Activated CD4-positive, CD25-positive, alpha-beta regulatory T cell treated with anti-CD3 and anti-CD28 coated beads, Interleukin-2, amount 50 U/mL, for 16 hours (primary cell): ENCODE measurements at regions not wholly inside any gene's neighbourhood (a gene's known extent, or its start where the extent isn't known, plus 50 kb on each side); places are given as distances from the start of the nearest gene placed in this dataset.
A peak's percentile ranks its signal among the peaks of the same experiment; 100 is the strongest.

ENCODE experiments used
- DNase-seq: peaks from one replicate; pipeline ENCODE4 v3.0.0-alpha.2; 2020; ENCODE audit warnings: low read depth, low spot score

DNA sequence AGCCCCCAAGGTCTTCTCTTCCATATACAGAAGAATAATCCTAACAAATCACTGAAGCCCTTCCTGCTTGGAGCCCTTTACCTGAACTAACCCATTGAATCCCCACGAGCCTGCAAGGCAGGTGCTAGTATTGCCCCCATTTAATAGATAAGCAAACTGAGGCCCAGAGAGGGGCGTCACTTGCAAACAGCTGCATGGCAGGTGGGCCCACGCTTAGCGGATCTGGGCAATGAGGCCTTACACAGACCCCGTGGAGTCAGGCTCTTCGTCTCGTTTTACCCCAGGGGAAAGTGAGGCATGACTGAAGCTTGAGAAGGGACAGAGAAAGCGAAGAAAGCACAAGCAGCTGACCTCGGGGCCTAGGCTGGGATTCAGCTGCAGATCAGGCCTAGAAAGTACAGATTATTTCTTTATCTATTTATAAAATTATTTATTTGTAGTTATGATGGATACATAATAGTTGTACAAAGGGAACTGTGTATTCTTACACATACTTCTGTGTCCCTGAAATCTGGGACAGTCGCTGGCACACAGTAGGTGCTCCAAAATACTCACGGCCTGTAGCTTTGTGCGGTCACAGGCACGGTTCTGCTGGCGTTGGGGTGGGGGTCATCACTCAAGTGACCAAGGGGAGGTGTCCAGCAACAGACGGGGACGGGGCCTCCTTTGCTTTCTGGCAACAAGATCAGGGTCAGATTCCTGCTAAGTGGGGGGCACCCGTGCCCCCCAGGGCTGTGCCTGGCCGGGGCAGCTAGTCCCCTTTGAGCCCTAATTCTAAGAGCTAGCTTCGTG lies 223.2 kb upstream of the GSE1 start:
- no peak for DNase-seq

DNA sequence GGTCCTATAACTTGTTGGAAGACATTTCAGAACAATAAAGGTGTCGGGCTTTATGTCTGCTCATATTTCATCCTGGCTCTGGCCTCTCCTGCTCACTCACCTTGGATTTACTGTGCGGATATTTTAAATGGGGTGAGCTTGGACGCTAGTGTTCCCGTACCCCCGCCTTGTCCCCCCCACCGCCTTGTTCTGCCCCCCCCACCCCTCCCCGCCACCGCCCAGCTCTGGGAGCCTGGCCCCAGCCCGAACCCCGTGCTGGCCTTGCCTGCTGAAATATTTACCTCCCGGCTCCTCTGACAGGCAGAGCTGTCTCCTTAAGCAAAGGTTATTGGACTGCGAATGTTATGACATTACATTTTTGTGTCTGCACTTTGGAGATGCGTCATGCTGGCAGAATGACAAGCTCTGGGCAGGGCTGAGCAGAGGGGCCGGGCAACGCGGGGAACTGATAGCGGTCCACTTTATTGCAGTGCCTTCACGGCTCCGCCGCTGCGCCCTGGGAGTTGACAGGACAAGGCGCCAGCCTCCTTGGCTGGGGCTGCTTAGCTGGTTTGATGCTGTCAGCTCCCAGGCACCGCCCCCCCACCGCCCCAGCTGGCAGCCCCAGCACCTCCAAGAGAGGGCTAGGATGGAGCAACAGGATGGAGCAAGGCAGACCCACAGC lies 222.5 kb upstream of the GSE1 start:
- no peak for DNase-seq

DNA sequence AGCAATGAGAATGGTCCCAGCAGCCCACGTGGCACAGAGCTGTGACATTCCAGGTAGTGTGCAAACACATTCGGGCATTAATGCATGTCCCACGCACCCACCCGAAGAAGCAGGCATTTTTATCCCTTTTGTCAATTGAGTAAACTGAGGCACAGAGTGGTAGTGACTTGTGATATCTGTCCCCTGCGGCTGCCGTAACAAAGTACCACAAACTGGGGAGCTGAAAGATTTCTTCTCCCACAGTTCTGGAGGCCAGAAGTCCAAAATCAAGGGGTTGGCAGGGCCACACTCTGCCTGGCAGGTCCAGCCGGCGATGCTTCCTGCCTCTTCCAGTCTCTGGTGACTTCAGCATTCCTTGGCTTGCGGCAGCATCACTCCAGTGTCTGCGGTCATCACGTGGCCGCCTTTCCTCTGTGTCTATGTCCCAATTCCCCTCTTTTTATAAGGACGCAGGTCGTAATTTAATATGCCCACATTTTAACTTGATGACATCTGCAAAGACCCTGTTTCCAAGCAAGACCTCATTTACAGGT lies 221.9 kb upstream of the GSE1 start:
- no peak for DNase-seq

DNA sequence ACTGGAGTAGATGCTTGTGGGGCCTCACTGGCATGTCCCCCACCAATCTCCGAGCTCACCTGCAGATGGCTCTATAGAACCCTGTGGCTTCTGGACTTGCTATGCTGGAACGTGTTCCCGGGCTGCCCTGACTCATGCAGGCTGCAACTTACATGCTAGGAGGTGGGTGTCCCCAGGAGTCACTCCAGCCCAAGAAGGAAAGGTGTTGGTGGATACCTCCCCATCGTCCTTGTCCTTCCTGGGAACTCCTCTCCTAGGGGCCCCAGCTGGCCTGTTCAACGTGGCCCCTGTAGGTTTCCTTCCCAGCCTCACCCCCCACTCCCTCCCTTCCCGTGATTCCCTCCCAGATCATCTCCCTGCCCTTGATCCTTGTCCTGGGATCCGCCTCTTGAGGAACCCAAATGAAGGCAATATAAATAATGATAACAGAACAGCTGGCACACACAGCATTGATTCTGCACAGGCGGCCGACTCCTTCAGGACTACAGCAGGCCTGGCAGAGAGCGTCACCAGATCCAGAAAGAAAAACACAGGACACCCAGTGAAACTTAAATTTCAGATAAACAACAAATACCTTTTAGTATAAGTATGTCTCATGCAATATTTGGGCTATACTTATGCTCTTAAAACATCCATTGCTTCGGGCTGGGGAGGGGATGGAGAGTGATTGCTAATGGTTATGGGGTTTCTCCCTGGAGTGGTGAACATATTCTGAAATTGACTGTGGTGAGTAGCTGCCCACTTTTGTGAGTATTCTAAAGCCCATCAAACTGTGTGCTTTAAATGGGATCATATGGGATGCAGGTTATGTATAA lies 221.1 kb upstream of the GSE1 start:
- DNase-seq, result no peak

DNA sequence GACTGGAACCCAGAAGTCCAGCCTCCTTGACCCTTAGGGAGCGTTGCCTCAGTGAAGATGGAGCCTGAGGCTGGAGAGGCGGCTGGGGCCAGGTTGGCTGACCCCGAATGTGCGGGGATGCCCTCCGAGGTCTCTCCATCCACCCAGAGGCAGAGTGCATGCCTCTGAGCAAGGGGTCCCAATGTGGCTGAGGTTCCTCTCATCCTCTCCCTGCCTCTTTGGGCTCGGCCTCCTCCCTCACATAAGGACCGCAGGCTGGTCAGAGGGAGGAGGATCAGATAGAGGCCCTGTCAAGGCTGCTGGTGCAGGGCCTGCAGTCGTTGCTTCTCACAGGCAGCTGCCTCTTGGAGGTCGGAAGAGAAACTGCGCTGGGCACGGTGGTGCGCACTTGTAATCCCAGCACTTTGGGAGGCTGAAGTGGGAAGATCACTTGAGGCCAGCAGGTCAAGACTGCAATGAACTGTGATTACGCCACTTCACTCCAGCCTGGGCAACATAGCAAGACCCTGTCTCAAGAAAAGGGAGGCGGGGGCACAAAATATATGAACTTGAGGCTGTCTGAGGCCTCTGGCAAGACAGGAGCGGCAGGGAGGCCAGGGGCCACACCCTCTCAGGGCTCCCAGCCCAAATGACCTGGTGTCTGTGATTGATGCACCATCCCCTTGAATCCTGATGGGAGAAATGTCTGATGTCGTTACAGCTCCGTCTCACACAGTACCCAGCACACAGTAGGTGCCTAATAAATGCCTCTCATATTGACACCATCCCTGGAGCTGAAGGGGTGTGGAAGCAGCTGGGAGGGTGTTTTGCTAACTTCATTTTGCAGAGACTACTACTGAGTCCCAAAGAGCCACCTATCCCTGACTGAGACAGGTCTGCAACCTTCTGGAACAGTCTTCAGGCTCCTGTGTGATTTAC lies 220.1 kb upstream of the GSE1 start:
- no peak for DNase-seq

DNA sequence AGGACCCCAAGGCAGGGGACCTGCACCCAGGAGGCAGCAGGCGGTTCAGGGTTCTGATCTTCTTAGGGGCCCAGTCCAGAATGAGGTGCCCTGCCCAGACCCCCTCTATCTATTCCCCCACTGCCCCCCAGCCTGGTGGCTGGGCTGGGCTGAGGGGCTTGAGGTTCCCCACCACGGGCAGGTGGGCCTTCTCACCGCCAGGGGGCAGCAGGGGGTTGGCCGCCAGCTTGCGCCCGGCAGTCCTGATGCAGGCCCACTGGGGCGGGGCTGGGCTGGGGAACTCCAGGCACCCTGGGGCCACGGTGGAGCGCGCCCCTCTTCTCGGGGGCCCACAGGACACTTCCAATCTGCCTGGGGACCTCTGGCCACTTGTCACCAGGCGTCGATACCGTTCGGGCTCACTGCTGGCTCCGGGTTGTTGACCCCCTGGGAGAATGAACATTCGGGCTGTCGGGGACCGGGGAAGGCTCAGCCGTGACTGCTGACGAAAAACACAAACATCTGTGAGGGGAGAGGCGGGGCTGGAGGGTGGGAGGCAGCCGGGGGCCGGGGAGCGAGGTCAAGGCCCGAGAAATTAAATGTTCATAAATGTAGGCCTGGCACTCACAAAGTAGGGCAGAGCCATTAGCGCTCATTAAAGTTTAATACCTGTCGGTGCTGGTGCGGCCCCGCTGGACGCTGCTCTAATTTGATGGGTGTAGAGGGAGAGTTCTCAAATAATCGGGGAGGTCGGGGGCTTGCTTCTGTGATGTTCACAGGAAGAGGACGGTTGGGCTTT lies 219.3 kb upstream of the GSE1 start:
- DNase-seq, result peak; percentile 25

DNA sequence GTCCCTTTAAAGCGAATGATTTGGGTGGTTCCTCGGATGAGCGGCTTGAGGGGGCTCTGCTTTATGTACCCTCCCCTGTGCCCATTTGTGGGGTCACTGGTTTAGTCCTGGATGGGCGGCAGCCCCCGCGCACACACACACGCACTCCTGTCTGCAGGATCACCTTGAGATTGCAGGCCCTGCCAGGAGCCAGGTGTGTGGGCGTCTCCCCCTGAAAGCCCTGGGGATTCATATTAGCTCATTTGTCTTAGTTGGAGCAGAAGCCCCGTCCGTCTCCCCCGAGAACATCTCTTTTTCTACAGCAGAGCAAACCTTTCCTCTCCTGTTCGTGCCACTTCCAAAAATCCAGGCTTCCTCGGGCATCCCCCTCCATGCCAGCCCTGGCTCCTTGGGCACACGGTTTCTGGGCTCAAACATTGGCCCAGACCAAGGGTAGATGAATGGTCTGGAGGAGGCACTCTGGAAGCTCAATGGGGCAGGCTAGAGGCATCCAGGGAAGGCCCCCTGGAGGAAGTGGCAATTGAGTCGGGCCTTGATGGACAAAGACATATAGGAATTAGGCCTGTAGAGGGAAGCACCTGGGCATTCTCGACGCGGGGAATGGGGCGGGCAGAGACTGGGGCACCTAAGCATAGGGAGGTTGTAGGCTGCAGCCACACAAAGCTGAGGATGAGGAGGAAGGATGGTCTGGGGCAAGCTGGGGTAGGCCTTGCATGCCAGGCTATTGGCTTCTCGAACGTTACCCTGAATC lies 218.5 kb upstream of the GSE1 start:
- DNase-seq, result no peak

DNA sequence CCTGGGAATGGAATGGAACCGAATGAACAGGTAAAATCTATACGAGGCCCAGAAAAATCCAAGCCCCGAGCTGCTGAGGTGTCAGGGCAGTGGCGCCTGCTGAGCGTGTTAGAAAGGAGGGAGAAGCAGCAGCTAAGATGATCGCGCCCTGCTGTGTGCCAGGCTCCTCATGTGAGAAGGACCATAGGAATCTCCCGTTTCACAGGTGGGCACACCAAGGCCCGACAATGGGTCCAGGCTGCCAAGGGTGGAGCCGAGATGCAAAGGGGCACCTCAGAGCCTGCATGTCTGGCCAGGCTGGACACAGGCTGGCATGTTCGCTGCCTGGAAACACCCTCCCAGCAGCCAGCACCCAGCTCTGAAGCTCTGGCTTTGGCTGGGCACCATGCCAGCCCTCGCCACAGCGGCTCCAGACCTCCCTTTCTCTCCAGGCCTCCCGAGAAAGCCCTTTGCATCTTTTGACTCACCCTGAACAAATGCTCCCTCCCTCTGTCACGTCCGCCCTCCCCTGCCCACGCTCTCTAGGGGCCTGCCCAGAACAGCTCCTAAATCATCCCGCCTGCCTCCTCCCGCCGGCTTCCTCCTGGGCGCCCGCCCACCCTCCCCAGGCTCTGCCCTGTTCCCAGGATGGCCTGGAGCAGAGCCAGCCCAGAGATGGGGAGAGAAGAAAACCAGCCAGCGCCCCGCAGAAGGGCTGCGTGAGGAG lies 217.8 kb upstream of the GSE1 start:
- no peak for DNase-seq

DNA sequence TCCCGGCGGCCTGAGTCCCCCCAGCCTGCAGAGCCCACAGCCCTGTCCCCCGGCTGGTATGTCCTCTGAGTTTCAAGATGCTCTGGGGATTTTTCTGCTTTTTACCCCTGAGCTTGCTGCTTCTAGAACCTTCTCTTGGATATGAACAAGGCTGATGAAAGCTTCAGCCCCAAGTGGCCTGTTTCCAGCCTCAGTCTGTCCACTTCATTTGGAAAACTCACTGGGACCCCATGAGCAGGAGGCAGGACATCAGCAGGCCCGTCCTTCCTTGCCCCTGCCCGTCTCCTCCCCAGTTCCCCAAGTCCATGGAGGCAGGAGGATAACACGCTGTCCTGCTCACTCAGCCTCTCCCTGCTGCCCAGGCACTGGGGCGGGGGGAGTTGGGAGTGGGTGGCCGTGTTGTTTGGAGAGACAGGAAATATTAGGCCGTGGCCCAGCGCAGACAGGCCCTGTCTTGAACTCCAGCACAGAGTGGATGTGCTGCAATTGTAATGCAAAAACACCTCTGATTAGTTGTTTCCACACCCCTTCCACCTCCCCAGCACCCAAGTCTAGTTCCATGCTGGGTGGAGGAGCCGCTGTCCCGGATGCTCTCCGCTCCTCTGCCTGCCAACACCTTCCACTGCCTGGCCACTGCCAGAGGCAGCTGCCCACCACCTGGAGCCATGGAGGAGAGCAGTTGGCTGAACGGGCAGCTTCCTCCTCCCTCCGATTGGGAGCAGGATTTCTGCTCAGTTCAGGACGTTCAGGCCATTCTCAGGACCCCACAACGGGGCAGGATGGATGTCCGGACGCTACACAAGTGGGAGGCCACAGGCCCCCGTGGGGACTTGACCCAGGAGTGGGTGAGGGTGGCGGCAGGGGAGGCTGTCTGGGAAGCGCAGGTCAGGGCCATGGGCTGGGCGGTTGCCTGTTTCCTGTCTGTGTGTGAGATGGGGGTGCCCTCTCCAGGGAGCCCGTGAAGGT lies 216.9 kb upstream of the GSE1 start:
- no peak for DNase-seq

DNA sequence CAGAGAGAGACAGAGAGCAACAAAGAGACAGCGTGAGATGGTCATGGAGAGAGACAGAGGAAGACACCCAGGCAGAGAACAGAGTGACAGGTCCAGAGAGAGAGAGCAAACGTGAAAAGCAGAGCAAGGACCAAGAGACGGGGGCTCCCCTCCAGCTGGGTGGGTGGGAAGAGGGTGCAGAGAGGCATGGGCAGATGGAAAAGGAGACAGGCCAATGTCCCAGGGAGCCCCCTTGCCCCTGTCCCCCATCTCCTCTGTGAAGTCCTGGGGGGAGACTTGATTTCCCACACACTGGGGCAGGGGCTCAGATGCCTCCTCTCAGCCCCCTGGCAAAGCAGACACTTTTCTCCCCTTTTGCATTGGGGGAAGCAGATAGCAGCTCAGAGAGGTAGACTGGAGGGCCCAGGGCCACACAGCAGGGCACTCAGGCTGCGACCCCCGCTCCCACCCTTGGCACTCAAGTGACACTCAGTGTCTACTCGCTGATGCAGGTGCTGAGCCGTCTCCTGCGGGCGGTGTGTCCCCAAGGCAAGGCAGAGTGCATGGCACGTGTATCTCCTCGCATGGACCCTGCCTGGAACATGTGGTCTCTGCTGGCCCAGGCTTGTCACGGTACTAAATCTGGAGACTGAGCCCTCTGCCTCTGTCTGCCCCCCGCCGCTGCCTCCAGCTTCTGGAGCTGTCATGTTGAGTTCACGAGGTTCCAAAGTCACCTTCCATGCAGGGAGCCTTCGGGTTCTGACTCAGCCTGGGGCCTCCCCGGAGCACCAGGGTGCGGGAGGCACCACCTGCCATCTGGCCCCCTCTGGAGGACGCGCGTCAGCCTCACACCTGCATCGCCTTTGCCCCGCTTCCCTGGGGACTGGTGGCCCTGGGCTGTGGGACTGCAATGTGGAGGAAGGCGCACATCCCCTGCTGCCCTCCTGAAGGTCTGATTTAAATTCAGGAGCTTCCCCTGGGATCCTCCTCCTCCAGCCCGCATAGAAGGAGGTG lies 215.9 kb upstream of the GSE1 start:
- DNase-seq, result no peak

DNA sequence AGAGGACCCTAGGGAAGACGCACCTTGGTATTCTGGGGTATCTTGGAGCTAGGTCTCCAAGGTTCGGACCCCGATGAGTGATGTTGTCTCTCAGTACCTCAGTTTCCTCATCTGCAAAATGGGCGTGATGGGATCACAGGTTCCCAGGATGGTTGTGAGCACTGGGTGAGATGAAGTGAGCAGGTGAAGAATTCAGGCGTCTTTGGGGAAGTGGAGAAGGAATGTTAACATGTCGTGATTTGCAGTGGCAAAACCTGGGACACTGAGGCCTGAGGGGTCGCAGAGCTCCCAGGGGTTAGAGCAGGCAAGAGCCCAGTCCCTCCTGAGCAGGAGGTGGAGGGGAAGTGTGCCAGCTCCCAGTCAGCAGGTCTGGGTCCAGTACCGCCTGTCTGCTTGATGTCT lies 215.1 kb upstream of the GSE1 start:
- DNase-seq, result no peak

DNA sequence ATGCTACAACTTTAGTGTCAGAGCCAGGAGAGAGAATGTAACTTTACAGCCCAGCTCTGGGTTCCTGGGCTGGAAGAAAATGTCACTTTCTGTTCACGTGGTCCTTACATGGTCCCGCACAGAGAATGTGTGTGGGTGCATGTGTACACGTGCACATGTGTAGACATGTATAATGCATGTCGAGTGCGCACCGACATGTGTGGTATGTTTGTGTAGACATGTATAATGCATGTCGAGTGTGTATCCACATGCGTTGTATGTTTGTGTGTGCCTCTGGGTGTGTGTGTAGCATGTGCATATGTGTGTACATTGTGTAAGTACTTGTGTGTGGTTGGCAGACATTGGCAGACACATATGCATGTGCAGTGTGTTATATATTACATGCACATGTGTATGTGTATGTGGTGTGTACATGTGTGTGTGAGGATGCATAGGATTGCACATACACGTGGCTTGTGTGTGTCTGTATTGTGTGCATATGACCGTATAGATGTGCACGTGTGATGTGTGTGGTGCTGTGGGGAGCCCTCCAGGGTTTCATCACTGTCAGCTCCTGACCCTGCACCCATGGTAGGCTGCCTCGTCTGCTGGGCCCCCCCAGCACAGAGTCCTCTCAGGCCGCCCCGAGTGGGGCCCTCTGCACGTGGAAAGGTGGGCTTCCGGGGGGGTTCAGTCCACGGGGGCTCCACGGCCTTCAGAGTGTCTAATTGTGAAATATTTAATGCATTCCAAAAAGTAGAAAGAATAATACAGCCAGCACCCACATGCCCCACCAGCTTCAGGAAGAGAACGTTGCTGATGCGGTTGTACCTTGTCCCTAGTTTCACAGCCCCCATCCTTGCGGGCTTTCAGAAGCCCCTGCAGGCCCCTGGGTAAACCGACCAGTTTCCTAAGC lies 214.2 kb upstream of the GSE1 start:
- no peak for DNase-seq

DNA sequence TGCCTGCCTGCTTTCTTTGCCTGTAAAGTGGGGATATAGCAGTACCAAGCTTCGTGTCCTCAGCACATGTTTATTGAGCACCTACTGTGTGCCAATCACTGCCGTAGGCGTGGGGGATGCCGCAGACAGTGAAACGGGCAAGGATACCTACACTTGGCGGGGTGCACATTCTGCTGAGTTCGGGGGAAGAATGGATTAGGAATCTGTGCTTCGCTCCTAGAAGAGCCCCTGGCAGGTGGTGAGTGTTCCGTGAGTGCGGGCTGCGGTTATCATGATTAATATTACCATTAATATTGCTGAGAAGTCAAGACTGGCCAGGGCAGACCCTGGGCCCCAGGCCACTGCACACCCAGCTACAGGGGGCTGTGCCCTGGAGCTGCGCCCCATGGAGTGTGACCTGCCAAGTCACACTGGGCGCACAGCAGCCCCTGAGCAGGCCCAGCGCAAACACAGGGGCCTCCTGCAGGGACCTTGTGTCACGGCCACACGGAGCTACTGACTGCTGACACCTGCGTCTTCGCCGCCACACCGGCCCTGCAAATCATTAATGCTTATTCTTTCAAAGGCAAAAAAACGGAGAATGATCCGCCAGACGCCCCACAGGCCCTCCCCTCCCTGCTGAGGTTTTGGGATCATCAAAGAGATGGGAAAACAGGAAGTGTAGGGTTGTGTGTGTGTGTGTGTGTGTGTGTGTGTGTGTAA lies 213.4 kb upstream of the GSE1 start:
- DNase-seq, result no peak

DNA sequence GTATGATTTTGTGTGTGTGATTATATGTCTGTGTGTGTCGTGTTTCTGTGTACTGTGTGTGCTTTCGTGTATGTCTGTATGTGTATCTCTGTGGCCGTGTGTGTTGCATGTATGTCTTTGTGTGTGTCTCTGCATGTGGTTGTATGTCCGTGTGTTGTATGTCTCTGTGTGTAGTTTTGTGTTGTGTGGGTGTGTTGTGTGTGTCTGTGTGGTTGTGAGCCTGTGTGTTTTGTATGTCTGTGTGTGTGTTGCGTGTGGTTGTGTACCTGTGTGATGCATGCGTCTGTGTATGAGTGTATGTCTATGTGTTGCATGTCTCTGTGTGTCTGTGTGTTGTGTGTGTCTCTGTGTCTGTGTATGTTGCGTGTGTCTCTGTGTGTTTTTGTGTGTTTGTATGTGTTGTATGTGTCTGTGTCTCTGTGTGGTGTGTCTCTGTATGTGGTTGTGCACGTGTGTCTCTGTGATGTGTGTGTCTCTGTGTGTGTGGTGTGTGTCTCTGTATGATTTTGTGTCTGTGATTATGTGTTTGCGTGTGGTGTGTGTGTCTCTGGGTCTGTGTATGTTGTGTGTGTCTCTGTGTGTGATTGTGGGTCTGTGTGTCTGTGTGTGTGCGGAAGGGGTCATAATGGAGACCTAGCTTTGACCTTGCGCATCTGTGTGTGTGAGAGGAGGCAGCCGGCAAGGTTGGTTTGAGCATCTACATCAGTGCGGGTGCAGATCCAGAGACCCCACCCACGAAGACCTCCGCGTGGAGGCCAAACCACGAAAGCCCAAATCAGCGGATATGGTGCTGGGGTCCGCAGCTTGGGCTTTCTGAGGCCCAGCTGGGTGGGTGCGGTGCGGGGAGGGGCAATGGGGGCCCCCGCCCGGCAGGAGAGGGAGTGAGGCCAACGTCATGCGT lies 212.6 kb upstream of the GSE1 start:
- no peak for DNase-seq
